GM21447 (cell line): ENCODE measurements at regions not wholly inside any gene's neighbourhood (a gene's known extent, or its start where the extent isn't known, plus 50 kb on each side); places are given as distances from the start of the nearest gene placed in this dataset.

Source experiments
- ATAC-seq: cut with Tn5 transposase; IDR thresholded peaks from one replicate; pipeline ENCODE4 v1.9.1; 2021; ENCODE audit not compliant: unreplicated experiment

GRCh38 chr5:142438573-142438972 lies 113.8 kb upstream of the SPRY4 start:
- no peak for ATAC-seq

GRCh38 chr5:142437563-142437962 lies 112.7 kb upstream of the SPRY4 start:
- no peak for ATAC-seq

- ATAC-seq: no peak
Observed at GRCh38 chr5:142435410-142436115, 110.7 kb upstream of the SPRY4 start.

GRCh38 chr5:142434322-142434612 lies 109.4 kb upstream of the SPRY4 start:
- no peak for ATAC-seq

- ATAC-seq: no peak
Observed at GRCh38 chr5:142433526-142434321, 108.9 kb upstream of the SPRY4 start.

GRCh38 chr5:142432961-142433360 lies 108.1 kb upstream of the SPRY4 start:
- ATAC-seq: peak; percentile 61

GRCh38 chr5:142432369-142432863 lies 107.6 kb upstream of the SPRY4 start:
- ATAC-seq: peak; percentile 64

- ATAC-seq: no peak
Observed at GRCh38 chr5:142428773-142429473, 104.1 kb upstream of the SPRY4 start.

GRCh38 chr5:142428036-142428772 lies 103.4 kb upstream of the SPRY4 start:
- no peak for ATAC-seq

GRCh38 chr5:142427529-142427928 lies 102.7 kb upstream of the SPRY4 start:
- ATAC-seq: no peak

- ATAC-seq: no peak
Observed at GRCh38 chr5:142427015-142427364, 102.2 kb upstream of the SPRY4 start.

- peak; percentile 50 for ATAC-seq
Observed at GRCh38 chr5:142426129-142427014, 101.6 kb upstream of the SPRY4 start.

GRCh38 chr5:142425286-142426065 lies 100.7 kb upstream of the SPRY4 start:
- no peak for ATAC-seq

GRCh38 chr5:142422429-142422828 lies 97.6 kb upstream of the SPRY4 start:
- no peak for ATAC-seq

- no peak for ATAC-seq
Observed at GRCh38 chr5:142421621-142422397, 97.0 kb upstream of the SPRY4 start.

- no peak for ATAC-seq
Observed at GRCh38 chr5:142421228-142421617, 96.4 kb upstream of the SPRY4 start.

GRCh38 chr5:142420561-142421227 lies 95.9 kb upstream of the SPRY4 start:
- no peak for ATAC-seq

GRCh38 chr5:142412581-142412980 lies 87.8 kb upstream of the SPRY4 start:
- ATAC-seq: no peak
